ENCODE measurements at regions not wholly inside any gene's neighbourhood (a gene's known extent, or its start where the extent isn't known, plus 50 kb on each side); places are given as distances from the start of the nearest gene placed in this dataset.

GRCh38 chr4:110967936-110968335 lies 345.1 kb upstream of the PITX2 start:
- no peak for DNase-seq

- DNase-seq: peak; percentile 72
Observed at GRCh38 chr4:110970642-110971041, 347.8 kb upstream of the PITX2 start.

GRCh38 chr4:110975338-110975737 lies 352.5 kb upstream of the PITX2 start:
- no peak for DNase-seq

GRCh38 chr4:110977554-110977953 lies 354.7 kb upstream of the PITX2 start:
- DNase-seq: no peak

GRCh38 chr4:110978761-110979160 lies 355.9 kb upstream of the PITX2 start:
- no peak for DNase-seq

GRCh38 chr4:110982486-110982885 lies 359.6 kb upstream of the PITX2 start:
- no peak for DNase-seq

GRCh38 chr4:110988722-110989121 lies 365.8 kb upstream of the PITX2 start:
- peak; percentile 24 for DNase-seq

- DNase-seq: no peak
Observed at GRCh38 chr4:110989125-110989524, 366.2 kb upstream of the PITX2 start.

GRCh38 chr4:110994781-110995180 lies 371.9 kb upstream of the PITX2 start:
- DNase-seq: peak; percentile 13

GRCh38 chr4:110998320-110998719 lies 375.4 kb upstream of the PITX2 start:
- DNase-seq: no peak

- DNase-seq: no peak
Observed at GRCh38 chr4:111011458-111011857, 388.6 kb upstream of the PITX2 start.

GRCh38 chr4:111013846-111014245 lies 391.0 kb upstream of the PITX2 start:
- DNase-seq: no peak

GRCh38 chr4:111014537-111014936 lies 391.7 kb upstream of the PITX2 start:
- DNase-seq: no peak

- DNase-seq: no peak
Observed at GRCh38 chr4:111016416-111016815, 393.5 kb upstream of the PITX2 start.

GRCh38 chr4:111018216-111018615 lies 395.3 kb upstream of the PITX2 start:
- no peak for DNase-seq

GRCh38 chr4:111020476-111020875 lies 397.6 kb upstream of the PITX2 start:
- DNase-seq: no peak

GRCh38 chr4:111020961-111021360 lies 398.1 kb upstream of the PITX2 start:
- DNase-seq: no peak

- DNase-seq: no peak
Observed at GRCh38 chr4:111022758-111023157, 399.9 kb upstream of the PITX2 start.

GRCh38 chr4:111027526-111027925 lies 404.6 kb upstream of the PITX2 start:
- no peak for DNase-seq

- DNase-seq: no peak
Observed at GRCh38 chr4:111028795-111029194, 405.9 kb upstream of the PITX2 start.

GRCh38 chr4:111031001-111031579 lies 408.2 kb upstream of the PITX2 start:
- DNase-seq: no peak

- no peak for DNase-seq
Observed at GRCh38 chr4:111031596-111031995, 408.7 kb upstream of the PITX2 start.

GRCh38 chr4:111037591-111038360 lies 414.9 kb upstream of the PITX2 start:
- DNase-seq: peak; percentile 1

GRCh38 chr4:111040904-111041303 lies 418.0 kb upstream of the PITX2 start:
- no peak for DNase-seq

GRCh38 chr4:111043286-111043685 lies 420.4 kb upstream of the PITX2 start:
- no peak for DNase-seq

Measured in NCI-H82 (cell line).